NCI-H2171 (cell line): ENCODE measurements at regions not wholly inside any gene's neighbourhood (a gene's known extent, or its start where the extent isn't known, plus 50 kb on each side); places are given as distances from the start of the nearest gene placed in this dataset.
"Not testable (repeated sequence)": the region's sequence is repeated elsewhere in the genome, so short reads cannot be mapped to it uniquely, and the experiment has no call there.

Source experiments
- DNase-seq: peaks from one replicate; lab custom pipeline; 2025; lab: John Stamatoyannopoulos, UW

- DNase-seq = not testable (repeated sequence)
Observed at GRCh38 chr1:25171013-25171412, 61.3 kb downstream of the SYF2 start.

- no peak for DNase-seq
Observed at GRCh38 chr1:25170439-25170838, 61.9 kb downstream of the SYF2 start.

- no peak for DNase-seq
Observed at GRCh38 chr1:25169610-25170009, 62.7 kb downstream of the SYF2 start.

GRCh38 chr1:25169168-25169567, 63.1 kb downstream of the SYF2 start:
- no peak for DNase-seq

GRCh38 chr1:25168193-25169071, 63.9 kb downstream of the SYF2 start:
- no peak for DNase-seq

- DNase-seq = no peak
Observed at GRCh38 chr1:25167269-25168192, 64.8 kb downstream of the SYF2 start.

- no peak for DNase-seq
Observed at GRCh38 chr1:25166847-25167246, 65.5 kb downstream of the SYF2 start.

- no peak for DNase-seq
Observed at GRCh38 chr1:25163986-25164385, 68.3 kb downstream of the SYF2 start.

GRCh38 chr1:25161981-25162380, 70.3 kb downstream of the SYF2 start:
- DNase-seq = no peak

GRCh38 chr1:25157846-25158245, 74.5 kb downstream of the SYF2 start:
- no peak for DNase-seq

GRCh38 chr1:25150985-25151495, 81.3 kb downstream of the SYF2 start:
- no peak for DNase-seq

GRCh38 chr1:25148673-25149300, 83.5 kb downstream of the SYF2 start:
- no peak for DNase-seq

GRCh38 chr1:25146451-25146855, 85.8 kb downstream of the SYF2 start:
- DNase-seq = no peak

- no peak for DNase-seq
Observed at GRCh38 chr1:25145775-25146393, 86.4 kb downstream of the SYF2 start.

GRCh38 chr1:25140073-25140797, 92.1 kb downstream of the SYF2 start:
- DNase-seq = no peak

- DNase-seq = no peak
Observed at GRCh38 chr1:25137521-25138395, 94.5 kb downstream of the SYF2 start.

- DNase-seq = no peak
Observed at GRCh38 chr1:25137106-25137505, 95.2 kb downstream of the SYF2 start.

GRCh38 chr1:25135909-25136308, 96.4 kb downstream of the SYF2 start:
- DNase-seq = peak; percentile 86

GRCh38 chr1:25134801-25135461, 97.4 kb downstream of the SYF2 start:
- no peak for DNase-seq
